ENCODE measurements at regions not wholly inside any gene's neighbourhood (a gene's known extent, or its start where the extent isn't known, plus 50 kb on each side); places are given as distances from the start of the nearest gene placed in this dataset.

GRCh38 chr6:121867095-121867494 is 431.6 kb downstream of the GJA1 start:
- H3K4me3 ChIP-seq (ENCODE audit: low read depth, low read length), result no peak overlapping the region
- Mint-ChIP-seq H3K9me3 (peaks cover 1 to 7% (median 3%) of the 10 kb centered on the region in 7 donors), H3K36me3 (no peaks in the 10 kb centered on the region), H3K27ac (no peak overlapping the region), H3K4me3 (no peak overlapping the region), H3K27me3 (no peaks in the 10 kb centered on the region), H3K4me1 (no peaks in the 10 kb centered on the region)
- no peaks in the 10 kb centered on the region for H3K9me3 ChIP-seq (ENCODE audit: control insufficient read depth in 2 of 2, low read length in 2 of 2)
- ATAC-seq (ENCODE audit: low read depth in 2 of 2) (no peak), DNase-seq (no peak)
- no peaks in the 10 kb centered on the region for H3K36me3 ChIP-seq (ENCODE audit: control insufficient read depth, insufficient read depth, low read length)
- H3K27ac ChIP-seq (ENCODE audit: insufficient read depth, low read length, poor library complexity, severe bottlenecking), result no peak overlapping the region
- no peaks in the 10 kb centered on the region for H3K4me1 ChIP-seq (ENCODE audit: control insufficient read depth, insufficient read depth, low read length, poor library complexity, severe bottlenecking)
- H3K27me3 ChIP-seq (ENCODE audit: control insufficient read depth, insufficient read depth, low read length), result no peaks in the 10 kb centered on the region

GRCh38 chr6:121868206-121868605 is 432.8 kb downstream of the GJA1 start:
- Histone ChIP-seq H3K9me3 (ENCODE audit: control insufficient read depth in 2 of 2, low read length in 2 of 2) (no peaks in the 10 kb centered on the region), H3K27ac (ENCODE audit: insufficient read depth, low read length, poor library complexity, severe bottlenecking) (no peak overlapping the region), H3K4me3 (ENCODE audit: low read depth, low read length) (no peak overlapping the region), H3K27me3 (ENCODE audit: control insufficient read depth, insufficient read depth, low read length) (no peaks in the 10 kb centered on the region), H3K36me3 (ENCODE audit: control insufficient read depth, insufficient read depth, low read length) (no peaks in the 10 kb centered on the region), H3K4me1 (ENCODE audit: control insufficient read depth, insufficient read depth, low read length, poor library complexity, severe bottlenecking) (no peaks in the 10 kb centered on the region)
- no peak overlapping the region for H3K4me3 Mint-ChIP-seq
- no peak overlapping the region for H3K27ac Mint-ChIP-seq
- peaks cover 1 to 7% (median 3%) of the 10 kb centered on the region in 7 donors for H3K9me3 Mint-ChIP-seq
- DNase-seq (no peak), ATAC-seq (ENCODE audit: low read depth in 2 of 2) (no peak)
- H3K36me3 Mint-ChIP-seq, result no peaks in the 10 kb centered on the region
- H3K4me1 Mint-ChIP-seq, result no peaks in the 10 kb centered on the region
- H3K27me3 Mint-ChIP-seq, result no peaks in the 10 kb centered on the region

GRCh38 chr6:121873595-121873994 is 438.1 kb downstream of the GJA1 start:
- no peaks in the 10 kb centered on the region for H3K36me3 Mint-ChIP-seq
- H3K4me3 ChIP-seq (ENCODE audit: low read depth, low read length), result no peak overlapping the region
- H3K36me3 ChIP-seq (ENCODE audit: control insufficient read depth, insufficient read depth, low read length), result no peaks in the 10 kb centered on the region

GRCh38 chr6:121876721-121877120 is 441.3 kb downstream of the GJA1 start:
- no peak overlapping the region for H3K4me3 ChIP-seq (ENCODE audit: low read depth, low read length)
- Mint-ChIP-seq H3K4me3 (no peak overlapping the region), H3K9me3 (peaks cover 0 to 10% (median 2%) of the 10 kb centered on the region in 7 donors), H3K4me1 (no peaks in the 10 kb centered on the region), H3K27ac (no peak overlapping the region), H3K27me3 (no peaks in the 10 kb centered on the region), H3K36me3 (no peaks in the 10 kb centered on the region)
- H3K27ac ChIP-seq (ENCODE audit: insufficient read depth, low read length, poor library complexity, severe bottlenecking), result no peak overlapping the region
- H3K9me3 ChIP-seq (ENCODE audit: control insufficient read depth in 2 of 2, low read length in 2 of 2), result no peaks in the 10 kb centered on the region
- no peaks in the 10 kb centered on the region for H3K4me1 ChIP-seq (ENCODE audit: control insufficient read depth, insufficient read depth, low read length, poor library complexity, severe bottlenecking)
- no peaks in the 10 kb centered on the region for H3K36me3 ChIP-seq (ENCODE audit: control insufficient read depth, insufficient read depth, low read length)
- no peaks in the 10 kb centered on the region for H3K27me3 ChIP-seq (ENCODE audit: control insufficient read depth, insufficient read depth, low read length)
- ATAC-seq (ENCODE audit: low read depth in 2 of 2) (no peak), DNase-seq (no peak)

More at GRCh38 chr6:121873595-121873994, 438.1 kb downstream of the GJA1 start:
- no peak overlapping the region for H3K27ac Mint-ChIP-seq
- H3K27me3 Mint-ChIP-seq, result no peaks in the 10 kb centered on the region
- no peaks in the 10 kb centered on the region for H3K4me1 Mint-ChIP-seq
- Histone ChIP-seq H3K4me1 (ENCODE audit: control insufficient read depth, insufficient read depth, low read length, poor library complexity, severe bottlenecking) (no peaks in the 10 kb centered on the region), H3K9me3 (ENCODE audit: control insufficient read depth in 2 of 2, low read length in 2 of 2) (no peaks in the 10 kb centered on the region), H3K27me3 (ENCODE audit: control insufficient read depth, insufficient read depth, low read length) (no peaks in the 10 kb centered on the region), H3K27ac (ENCODE audit: insufficient read depth, low read length, poor library complexity, severe bottlenecking) (no peak overlapping the region)
- H3K4me3 Mint-ChIP-seq, result no peak overlapping the region
- DNase-seq, result no peak
- ATAC-seq (ENCODE audit: low read depth in 2 of 2), result no peak
- H3K9me3 Mint-ChIP-seq, result peaks cover 0 to 10% (median 3%) of the 10 kb centered on the region in 7 donors

- Histone ChIP-seq H3K9me3 (ENCODE audit: control insufficient read depth in 2 of 2, low read length in 2 of 2) (no peaks in the 10 kb centered on the region), H3K4me3 (ENCODE audit: low read depth, low read length) (no peak overlapping the region), H3K36me3 (ENCODE audit: control insufficient read depth, insufficient read depth, low read length) (no peaks in the 10 kb centered on the region), H3K27ac (ENCODE audit: insufficient read depth, low read length, poor library complexity, severe bottlenecking) (no peak overlapping the region), H3K27me3 (ENCODE audit: control insufficient read depth, insufficient read depth, low read length) (no peaks in the 10 kb centered on the region), H3K4me1 (ENCODE audit: control insufficient read depth, insufficient read depth, low read length, poor library complexity, severe bottlenecking) (no peaks in the 10 kb centered on the region)
- H3K4me3 Mint-ChIP-seq, result no peak overlapping the region
- no peak for DNase-seq
- H3K27ac Mint-ChIP-seq, result no peak overlapping the region
- no peaks in the 10 kb centered on the region for H3K4me1 Mint-ChIP-seq
- no peaks in the 10 kb centered on the region for H3K27me3 Mint-ChIP-seq
- peaks cover 0 to 7% (median 1%) of the 10 kb centered on the region in 7 donors for H3K9me3 Mint-ChIP-seq
- no peaks in the 10 kb centered on the region for H3K36me3 Mint-ChIP-seq
- ATAC-seq (ENCODE audit: low read depth in 2 of 2), result no peak
These were observed 443.7 kb downstream of the GJA1 start for GRCh38 chr6:121879149-121879548.

GRCh38 chr6:121880831-121881230 is 445.4 kb downstream of the GJA1 start:
- ATAC-seq (ENCODE audit: low read depth in 2 of 2) (no peak), DNase-seq (no peak)
- no peaks in the 10 kb centered on the region for H3K4me1 ChIP-seq (ENCODE audit: control insufficient read depth, insufficient read depth, low read length, poor library complexity, severe bottlenecking)
- no peak overlapping the region for H3K27ac ChIP-seq (ENCODE audit: insufficient read depth, low read length, poor library complexity, severe bottlenecking)
- Mint-ChIP-seq H3K4me1 (no peaks in the 10 kb centered on the region), H3K36me3 (no peaks in the 10 kb centered on the region), H3K9me3 (peaks cover 0 to 7% (median 4%) of the 10 kb centered on the region in 7 donors), H3K27me3 (no peaks in the 10 kb centered on the region), H3K4me3 (no peak overlapping the region), H3K27ac (no peak overlapping the region)
- no peak overlapping the region for H3K4me3 ChIP-seq (ENCODE audit: low read depth, low read length)
- H3K27me3 ChIP-seq (ENCODE audit: control insufficient read depth, insufficient read depth, low read length), result no peaks in the 10 kb centered on the region
- H3K9me3 ChIP-seq (ENCODE audit: control insufficient read depth in 2 of 2, low read length in 2 of 2), result no peaks in the 10 kb centered on the region
- no peaks in the 10 kb centered on the region for H3K36me3 ChIP-seq (ENCODE audit: control insufficient read depth, insufficient read depth, low read length)

GRCh38 chr6:121881974-121882667 is 446.7 kb downstream of the GJA1 start:
- H3K4me3 Mint-ChIP-seq, result no peak overlapping the region
- no peaks in the 10 kb centered on the region for H3K4me1 ChIP-seq (ENCODE audit: control insufficient read depth, insufficient read depth, low read length, poor library complexity, severe bottlenecking)
- H3K27ac ChIP-seq (ENCODE audit: insufficient read depth, low read length, poor library complexity, severe bottlenecking), result no peak overlapping the region
- no peaks in the 10 kb centered on the region for H3K9me3 ChIP-seq (ENCODE audit: control insufficient read depth in 2 of 2, low read length in 2 of 2)
- no peaks in the 10 kb centered on the region for H3K27me3 Mint-ChIP-seq
- no peaks in the 10 kb centered on the region for H3K4me1 Mint-ChIP-seq
- H3K9me3 Mint-ChIP-seq, result peaks cover 0 to 7% (median 2%) of the 10 kb centered on the region in 7 donors
- H3K27ac Mint-ChIP-seq, result no peak overlapping the region
- no peak overlapping the region for H3K4me3 ChIP-seq (ENCODE audit: low read depth, low read length)
- H3K36me3 ChIP-seq (ENCODE audit: control insufficient read depth, insufficient read depth, low read length), result no peaks in the 10 kb centered on the region
- no peaks in the 10 kb centered on the region for H3K27me3 ChIP-seq (ENCODE audit: control insufficient read depth, insufficient read depth, low read length)
- DNase-seq (no peak), ATAC-seq (ENCODE audit: low read depth in 2 of 2) (no peak)
- H3K36me3 Mint-ChIP-seq, result no peaks in the 10 kb centered on the region

GRCh38 chr6:121884091-121884490 is 448.6 kb downstream of the GJA1 start:
- no peaks in the 10 kb centered on the region for H3K4me1 Mint-ChIP-seq
- Histone ChIP-seq H3K9me3 (ENCODE audit: control insufficient read depth in 2 of 2, low read length in 2 of 2) (no peaks in the 10 kb centered on the region), H3K36me3 (ENCODE audit: control insufficient read depth, insufficient read depth, low read length) (no peaks in the 10 kb centered on the region), H3K4me3 (ENCODE audit: low read depth, low read length) (no peak overlapping the region), H3K4me1 (ENCODE audit: control insufficient read depth, insufficient read depth, low read length, poor library complexity, severe bottlenecking) (no peaks in the 10 kb centered on the region), H3K27ac (ENCODE audit: insufficient read depth, low read length, poor library complexity, severe bottlenecking) (no peak overlapping the region), H3K27me3 (ENCODE audit: control insufficient read depth, insufficient read depth, low read length) (no peaks in the 10 kb centered on the region)
- ATAC-seq (ENCODE audit: low read depth in 2 of 2) (no peak), DNase-seq (no peak)
- H3K27me3 Mint-ChIP-seq, result no peaks in the 10 kb centered on the region
- H3K4me3 Mint-ChIP-seq, result no peak overlapping the region
- H3K36me3 Mint-ChIP-seq, result no peaks in the 10 kb centered on the region
- H3K27ac Mint-ChIP-seq, result no peak overlapping the region
- H3K9me3 Mint-ChIP-seq, result peaks cover 0 to 7% (median 2%) of the 10 kb centered on the region in 7 donors

Data from CD4-positive, CD25-positive, alpha-beta regulatory T cell (primary cell).